ENCODE measurements at regions not wholly inside any gene's neighbourhood (a gene's known extent, or its start where the extent isn't known, plus 50 kb on each side); places are given as distances from the start of the nearest gene placed in this dataset.

GRCh38 chr7:145036604-145037405, 201.0 kb upstream of the TPK1 start:
- no peak for TF ChIP-seq POLR2A (IDR thresholded peaks at IDR 0.05; ENCODE audit: low read depth, low read length)
- peak; percentile 34; the same call in 1 of the 2 replicates for TF ChIP-seq CTCF (conservative IDR thresholded peaks at IDR 0.05; ENCODE audit: low read depth, low read length)
- TF ChIP-seq MAFK (IDR thresholded peaks at IDR 0.05; ENCODE audit: low read depth, low read length): no peak
- no peak for TF ChIP-seq CHD1 (IDR thresholded peaks at IDR 0.05; ENCODE audit: low read depth, low read length)
- TF ChIP-seq FOS (IDR thresholded peaks at IDR 0.05; ENCODE audit: low read depth, low read length): no peak

All from IMR-90 (cell line).